ENCODE measurements at regions not wholly inside any gene's neighbourhood (a gene's known extent, or its start where the extent isn't known, plus 50 kb on each side); places are given as distances from the start of the nearest gene placed in this dataset.

- TF ChIP-seq POLR2A (IDR thresholded peaks at IDR 0.05): no peak
- no peak for TF ChIP-seq CTCF (IDR thresholded peaks at IDR 0.05)
These were observed 96.2 kb upstream of the MXRA5 start for GRCh38 chrX:3442691-3443090.
